ENCODE measurements at regions not wholly inside any gene's neighbourhood (a gene's known extent, or its start where the extent isn't known, plus 50 kb on each side); places are given as distances from the start of the nearest gene placed in this dataset.

GRCh38 chr16:9248162-9248561 is 156.7 kb downstream of the HAPSTR1 start:
- no peak for DNase-seq (ENCODE audit: low read depth in 3 of 3, low spot score in 2 of 3)

GRCh38 chr16:9249534-9249933 is 158.1 kb downstream of the HAPSTR1 start:
- DNase-seq (ENCODE audit: low read depth in 3 of 3, low spot score in 2 of 3) = no peak

GRCh38 chr16:9251026-9251425 is 159.6 kb downstream of the HAPSTR1 start:
- no peak for DNase-seq (ENCODE audit: low read depth in 3 of 3, low spot score in 2 of 3)

GRCh38 chr16:9254863-9255262 is 163.4 kb downstream of the HAPSTR1 start:
- no peak for DNase-seq (ENCODE audit: low read depth in 3 of 3, low spot score in 2 of 3)

DNA sequence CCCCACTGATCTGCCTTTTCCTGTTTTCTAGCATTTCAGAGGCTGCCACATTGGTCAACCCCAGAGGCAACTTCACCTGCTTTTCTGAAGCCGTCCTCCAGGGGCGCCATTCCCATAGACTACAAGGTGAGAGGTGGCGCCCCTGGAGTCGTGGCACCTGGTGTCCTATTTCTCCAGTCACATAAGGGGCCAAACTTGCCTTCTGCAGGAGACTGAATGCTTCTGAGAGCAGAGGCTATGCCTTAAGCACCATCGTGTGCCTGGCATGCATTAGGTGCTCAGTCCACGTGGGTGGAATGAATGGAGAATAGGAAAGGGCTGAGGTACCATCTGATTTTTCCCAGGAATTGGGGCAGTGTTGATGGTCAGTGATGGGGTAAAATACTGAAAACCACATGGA is 164.8 kb downstream of the HAPSTR1 start:
- no peak for DNase-seq (ENCODE audit: low read depth in 3 of 3, low spot score in 2 of 3)

GRCh38 chr16:9257843-9258242 is 166.4 kb downstream of the HAPSTR1 start:
- DNase-seq (ENCODE audit: low read depth in 3 of 3, low spot score in 2 of 3) = no peak

DNA sequence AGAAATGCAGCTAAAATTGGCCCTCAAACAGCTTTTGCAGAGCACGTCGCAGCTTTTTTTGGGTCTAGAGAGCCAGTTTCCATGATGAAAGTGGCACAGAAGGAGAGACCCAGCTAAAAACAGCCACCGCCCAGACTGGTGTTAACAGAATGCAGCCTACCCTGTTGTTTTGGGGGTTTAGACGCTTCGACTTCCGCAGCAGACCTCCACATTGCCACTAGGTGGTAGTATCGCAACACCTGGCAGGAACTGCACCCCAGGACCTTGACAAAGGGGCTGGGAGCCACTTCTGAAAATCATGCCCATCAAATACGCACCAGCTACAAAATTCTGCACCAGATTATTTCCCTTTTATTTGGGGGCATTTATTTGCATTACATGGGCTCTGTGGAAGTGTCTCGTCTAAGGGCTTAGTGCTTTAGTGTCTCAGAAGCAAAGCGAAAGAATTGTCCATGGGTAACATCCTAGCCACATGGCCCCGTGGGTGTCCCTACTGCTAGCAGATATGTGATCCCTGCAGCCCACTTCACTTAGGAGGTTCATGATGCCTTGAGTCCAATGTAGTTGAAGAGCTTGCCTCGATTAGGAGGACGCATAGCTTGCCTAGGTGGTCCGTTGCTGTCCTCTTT is 167.1 kb downstream of the HAPSTR1 start:
- DNase-seq (ENCODE audit: low read depth in 3 of 3, low spot score in 2 of 3) = peak in 2 of 3 donors; percentile 14 to 21

- DNase-seq (ENCODE audit: low read depth in 3 of 3, low spot score in 2 of 3) = no peak
Measured at GRCh38 chr16:9259914-9260608, 168.6 kb downstream of the HAPSTR1 start.

DNA sequence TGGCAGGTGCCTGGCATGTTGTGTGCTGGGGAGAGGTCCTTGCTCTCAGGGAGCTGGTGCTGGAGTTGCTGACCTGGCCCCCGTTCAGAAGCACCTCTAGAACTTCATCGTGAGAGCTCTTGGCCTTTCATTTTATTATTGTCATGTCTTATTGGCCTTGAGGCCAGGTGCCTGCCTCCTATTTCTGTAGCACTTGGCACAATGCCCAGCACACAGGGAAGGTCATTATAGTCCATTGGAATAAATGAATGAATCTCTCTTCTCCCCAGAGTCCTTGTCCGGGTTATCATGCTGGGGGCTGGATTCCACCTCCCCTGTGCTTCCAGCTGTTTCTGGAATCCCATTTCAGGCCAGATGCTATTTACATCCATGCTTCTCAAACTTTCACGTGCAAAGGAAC is 169.2 kb downstream of the HAPSTR1 start:
- no peak for DNase-seq (ENCODE audit: low read depth in 3 of 3, low spot score in 2 of 3)

DNA sequence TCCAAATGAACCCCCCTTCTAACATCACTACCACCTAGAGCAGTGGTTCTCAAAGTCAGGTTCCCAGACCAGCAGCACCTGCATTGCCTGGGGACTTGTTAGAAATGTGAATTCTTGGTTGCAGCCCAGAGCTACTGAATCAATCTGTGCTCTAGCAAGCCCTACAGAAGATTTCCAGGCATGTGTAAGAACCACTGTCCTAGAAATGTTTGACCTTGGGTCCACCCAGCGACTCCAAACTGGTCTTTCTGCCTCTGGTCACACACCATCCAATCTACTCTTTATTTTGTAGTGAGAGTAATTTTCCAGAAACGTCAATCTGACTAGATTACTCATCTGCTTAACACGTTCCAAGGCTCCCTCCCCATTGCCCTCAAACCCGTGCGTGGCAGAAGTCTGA is 169.9 kb downstream of the HAPSTR1 start:
- DNase-seq (ENCODE audit: low read depth in 3 of 3, low spot score in 2 of 3) = no peak

GRCh38 chr16:9262941-9263715 is 171.7 kb downstream of the HAPSTR1 start:
- no peak for DNase-seq (ENCODE audit: low read depth in 3 of 3, low spot score in 2 of 3)

DNA sequence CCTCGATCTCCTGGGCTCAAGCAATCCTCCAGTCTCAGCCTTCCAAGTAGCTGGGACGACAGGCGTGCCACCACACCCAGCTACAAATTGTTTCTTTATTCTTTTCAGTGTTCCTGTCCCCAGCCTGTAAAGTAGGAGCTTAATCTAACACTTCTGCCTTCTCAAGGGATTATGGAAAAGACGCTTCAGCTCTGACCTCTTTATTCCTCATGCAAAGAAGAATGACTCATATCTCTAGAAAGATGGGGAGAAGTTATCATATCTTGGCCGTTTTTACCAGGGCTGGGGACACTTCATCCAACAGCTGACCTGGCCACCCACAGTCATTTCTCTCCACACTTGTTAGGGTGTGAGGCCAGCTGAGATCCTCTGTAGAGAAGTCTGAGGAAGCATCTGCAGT is 172.6 kb downstream of the HAPSTR1 start:
- no peak for DNase-seq (ENCODE audit: low read depth in 3 of 3, low spot score in 2 of 3)

GRCh38 chr16:9268446-9268845 is 177.0 kb downstream of the HAPSTR1 start:
- DNase-seq (ENCODE audit: low read depth in 3 of 3, low spot score in 2 of 3) = no peak

- DNase-seq (ENCODE audit: low read depth in 3 of 3, low spot score in 2 of 3) = no peak
Measured at GRCh38 chr16:9270424-9270823, 179.0 kb downstream of the HAPSTR1 start.

GRCh38 chr16:9270941-9271340 is 179.5 kb downstream of the HAPSTR1 start:
- no peak for DNase-seq (ENCODE audit: low read depth in 3 of 3, low spot score in 2 of 3)

GRCh38 chr16:9271841-9272240 is 180.4 kb downstream of the HAPSTR1 start:
- no peak for DNase-seq (ENCODE audit: low read depth in 3 of 3, low spot score in 2 of 3)

DNA sequence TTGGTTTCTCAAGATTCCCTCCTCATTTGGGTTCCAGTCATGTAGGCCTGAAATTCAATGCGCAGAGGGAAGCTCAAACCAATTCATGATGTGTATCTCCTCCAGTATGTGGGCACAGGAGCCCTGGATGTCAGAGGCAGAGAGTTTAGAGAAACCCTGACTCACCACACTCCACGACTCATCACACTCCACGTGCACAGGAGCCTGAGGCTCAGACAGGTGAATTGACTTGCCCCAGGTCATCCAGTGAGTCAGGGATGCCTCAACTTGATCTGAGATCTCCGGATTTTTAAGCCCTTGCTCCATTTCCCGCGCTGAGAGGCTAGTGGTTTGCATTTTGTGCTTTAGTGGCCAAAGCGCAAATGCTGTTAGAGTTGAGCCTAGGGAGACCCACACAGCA is 183.9 kb downstream of the HAPSTR1 start:
- no peak for DNase-seq (ENCODE audit: low read depth in 3 of 3, low spot score in 2 of 3)

GRCh38 chr16:9275816-9276354 is 184.4 kb downstream of the HAPSTR1 start:
- DNase-seq (ENCODE audit: low read depth in 3 of 3, low spot score in 2 of 3) = no peak

- no peak for DNase-seq (ENCODE audit: low read depth in 3 of 3, low spot score in 2 of 3)
Measured at GRCh38 chr16:9279291-9280068, 188.0 kb downstream of the HAPSTR1 start.

GRCh38 chr16:9280069-9280466 is 188.6 kb downstream of the HAPSTR1 start:
- DNase-seq (ENCODE audit: low read depth in 3 of 3, low spot score in 2 of 3) = no peak

DNA sequence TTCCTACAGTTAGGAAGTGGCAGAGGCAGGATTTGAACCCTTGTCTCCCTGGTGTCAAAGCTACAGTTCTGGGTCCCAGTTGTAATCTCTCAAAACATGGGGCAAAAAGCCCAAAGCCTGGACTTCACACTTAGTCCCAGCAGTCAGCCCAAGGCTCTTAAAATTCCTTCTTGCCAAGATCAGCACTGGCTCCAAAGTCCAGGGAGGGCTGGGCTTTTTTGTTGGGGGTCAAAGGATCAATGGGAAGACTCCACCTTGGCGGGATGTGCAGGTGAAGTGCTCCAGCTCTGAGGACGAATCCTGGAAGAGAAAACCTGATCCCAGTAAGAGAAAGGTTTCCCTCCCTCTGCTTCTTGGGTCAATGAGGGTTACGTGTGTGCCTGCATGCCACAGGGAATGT is 195.5 kb downstream of the HAPSTR1 start:
- no peak for DNase-seq (ENCODE audit: low read depth in 3 of 3, low spot score in 2 of 3)
